Endothelial cell of hepatic sinusoid (primary cell): ENCODE measurements at regions not wholly inside any gene's neighbourhood (a gene's known extent, or its start where the extent isn't known, plus 50 kb on each side); places are given as distances from the start of the nearest gene placed in this dataset.

Experiments
- in situ Hi-C: cut with HindIII; loops from 2 replicates; pipeline ENCODE4 v1.10.0; 2017; ENCODE audit warnings: low sequenced_read_pairs

DNA sequence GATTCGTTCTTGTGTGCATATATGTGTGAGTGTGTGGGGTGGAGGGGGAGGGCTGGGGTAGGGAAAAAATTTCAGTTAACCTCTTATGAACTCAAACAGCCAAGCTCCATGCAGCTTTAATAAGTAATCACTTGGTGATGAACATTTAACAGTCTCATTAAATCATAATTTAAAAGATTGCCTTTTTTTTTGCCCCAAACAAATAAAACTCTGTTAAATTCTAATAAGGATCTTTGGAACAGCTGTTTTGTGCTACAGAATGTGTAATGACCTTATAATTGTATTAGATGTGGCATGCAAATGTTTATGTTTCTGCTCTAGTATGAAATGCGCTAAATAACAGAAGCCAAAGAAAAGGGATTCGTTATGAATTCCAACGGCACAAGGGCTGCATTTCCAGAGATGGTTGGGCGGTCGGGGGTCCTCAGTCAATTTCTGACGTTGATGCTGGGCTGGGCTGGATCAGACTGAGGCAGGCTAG is 80.0 kb upstream of the RORA start:
- in situ Hi-C loops, result no loop called here

DNA sequence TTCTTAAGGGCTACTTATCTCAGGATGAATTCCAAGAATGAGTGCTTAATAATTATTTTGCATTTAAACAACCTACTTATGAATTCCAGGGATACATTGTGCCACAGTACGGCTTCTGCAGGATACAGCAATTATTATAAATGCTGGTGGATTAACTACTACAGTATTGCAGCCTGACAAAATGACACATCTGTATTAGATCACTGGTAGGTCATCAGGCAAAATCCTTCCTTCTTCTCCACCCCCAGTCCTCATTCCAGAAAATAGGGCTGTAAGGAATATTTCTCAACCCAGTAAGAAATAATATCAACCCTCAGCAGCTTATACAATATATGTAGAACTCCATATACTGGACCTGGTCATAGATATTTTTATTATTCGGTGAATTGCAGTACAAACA is 79.3 kb upstream of the RORA start:
- in situ Hi-C loops, result no loop called here

DNA sequence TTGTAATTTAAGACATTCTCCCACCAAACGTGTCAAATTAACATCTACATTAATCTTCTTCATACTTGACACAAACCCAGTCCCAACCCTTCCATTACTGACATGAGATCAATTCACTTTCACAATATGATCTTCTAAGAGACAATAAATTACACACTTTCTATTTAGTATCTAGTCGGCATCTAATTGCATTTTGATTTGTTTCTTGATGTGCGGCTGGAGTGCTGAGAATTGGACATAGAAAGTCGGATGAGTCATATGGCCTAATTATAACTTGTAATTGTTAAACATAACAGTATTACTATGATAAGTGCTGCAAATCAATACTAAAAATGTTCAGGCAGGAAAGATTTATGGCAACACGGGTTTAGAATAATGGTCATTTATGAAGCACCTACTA is 78.4 kb upstream of the RORA start:
- in situ Hi-C loops, result no loop called here

DNA sequence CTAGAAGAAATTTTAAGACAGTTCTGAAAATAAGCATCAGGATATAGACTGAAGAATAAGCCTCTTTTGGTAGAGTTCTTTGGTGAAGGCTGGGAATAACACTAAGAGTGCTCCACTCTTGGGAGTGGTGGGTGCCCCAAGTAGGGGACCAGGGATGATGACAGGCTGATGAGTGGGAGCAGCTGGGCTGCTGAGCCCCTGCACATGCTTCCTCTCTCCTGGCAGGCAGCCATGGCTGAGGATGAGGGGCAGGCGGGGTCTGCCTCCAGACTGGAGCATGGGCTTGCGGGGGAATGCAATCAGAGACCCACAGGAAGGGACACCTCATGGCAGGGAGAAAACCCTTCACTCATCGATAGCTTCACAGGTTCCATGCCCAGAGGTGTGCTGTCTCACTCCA is 72.6 kb upstream of the RORA start:
- in situ Hi-C loops, result no loop called here

- in situ Hi-C loops, result no loop called here
Observed at GRCh38 chr15:61299075-61299763, 70.1 kb upstream of the RORA start.

- in situ Hi-C loops, result no loop called here
Observed at GRCh38 chr15:61295239-61295638, 66.1 kb upstream of the RORA start.

DNA sequence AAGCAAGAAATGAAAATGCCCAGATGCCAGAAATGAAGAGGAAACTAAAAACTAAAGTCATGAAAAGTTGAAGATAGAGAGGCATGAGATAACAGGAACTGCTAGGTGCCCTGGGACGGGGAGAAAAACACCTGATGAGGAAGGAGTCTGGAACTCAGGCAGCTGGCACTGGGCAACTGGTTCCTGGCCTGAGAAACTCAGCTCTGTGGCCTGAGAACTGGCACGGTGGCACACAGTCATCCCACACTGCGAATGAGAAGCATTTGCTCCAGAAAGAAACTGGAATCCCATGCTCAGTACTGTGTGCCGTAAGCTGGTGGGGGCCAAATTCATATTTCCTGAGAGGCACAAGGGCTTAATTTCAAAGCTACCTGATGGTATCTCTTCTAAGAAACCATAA is 53.6 kb upstream of the RORA start:
- in situ Hi-C loops, result no loop called here

GRCh38 chr15:61281328-61281727 is 52.2 kb upstream of the RORA start:
- in situ Hi-C loops, result no loop called here
